Prostate gland (tissue), 2 donors: ENCODE measurements at regions not wholly inside any gene's neighbourhood (a gene's known extent, or its start where the extent isn't known, plus 50 kb on each side); places are given as distances from the start of the nearest gene placed in this dataset.

Experiments used
- CTCF ChIP-seq, 4 experiments: fragments of 200-600 bp in 2 of 4; fragments of 450-650 bp in 2 of 4; sonication (generic) in 2 of 4; IDR thresholded peaks; 1 replicate in 3 of 4; 2 replicates in 1 of 4; pipeline ENCODE4 v1.5.1; 2016 to 2019; ENCODE audit warnings: antibody characterized with exemption in 4 of 4, mild to moderate bottlenecking in 2 of 4, moderate library complexity in 2 of 4
- POLR2AphosphoS5 ChIP-seq: sonication (generic); formaldehyde crosslinking; IDR thresholded peaks from one replicate; pipeline ENCODE4 v1.6.1; 2017; ENCODE audit warnings: antibody characterized with exemption

GRCh38 chr3:62962714-62963113, 87.5 kb upstream of the CADPS start:
- no peak for TF ChIP-seq CTCF (IDR thresholded peaks at IDR 0.05)
- no peak for TF ChIP-seq POLR2AphosphoS5
